Testis (tissue), 2 donors: ENCODE measurements at regions not wholly inside any gene's neighbourhood (a gene's known extent, or its start where the extent isn't known, plus 50 kb on each side); places are given as distances from the start of the nearest gene placed in this dataset.
"Not testable (repeated sequence)": the region's sequence is repeated elsewhere in the genome, so short reads cannot be mapped to it uniquely, and the experiment has no call there.

Experiments used
- DNase-seq: peaks from one replicate; pipeline ENCODE4 v3.0.0-alpha.2; 2019
- H3K27ac ChIP-seq, 2 donors: fragments of 200-600 bp; sonication (generic); one replicate each; pipeline ENCODE4 v1.5.1; 2019
- H3K27me3 ChIP-seq: fragments of 200-600 bp; sonication (generic); one replicate; pipeline ENCODE4 v1.5.1; 2019
- H3K36me3 ChIP-seq: fragments of 200-600 bp; sonication (generic); one replicate; pipeline ENCODE4 v1.5.1; 2017; ENCODE audit warnings: low read depth; ENCODE audit errors: missing control alignments
- H3K4me1 ChIP-seq: fragments of 200-600 bp; sonication (generic); one replicate; pipeline ENCODE4 v1.5.1; 2019
- H3K4me3 ChIP-seq, 2 donors: fragments of 200-600 bp; sonication (generic); one replicate each; pipeline ENCODE4 v1.5.1; 2017 to 2019
- H3K9me3 ChIP-seq: fragments of 200-600 bp; sonication (generic); one replicate; pipeline ENCODE4 v1.5.1; 2017
- POLR2A ChIP-seq: fragments of 450-650 bp; IDR thresholded peaks from one replicate; pipeline ENCODE4 v1.6.1; 2017; ENCODE audit warnings: antibody characterized with exemption, mild to moderate bottlenecking, moderate library complexity
- WGBS, 2 donors: methylation state at CpG; one replicate each; pipeline ENCODE4 v1.1.5; 2018; 5-methylcytosine and 5-hydroxymethylcytosine counted together
- intact Hi-C: fragments of 100-400 bp; cut with DNase I; formaldehyde crosslinking; loops from one replicate; pipeline ENCODE4 v1.15.1; 2023; ENCODE audit warnings: low total_unique reads
- TF ChIP-seq, protein P1 (sequence below), 3 experiments: fragments of 450-650 bp in 2 of 3; fragments of 200-600 bp in 1 of 3; sonication (generic) in 1 of 3; IDR thresholded peaks; one replicate each; pipeline ENCODE4 v1.5.1; 2016 to 2019; ENCODE audit warnings: antibody characterized with exemption in 3 of 3, mild to moderate bottlenecking in 2 of 3, moderate library complexity in 1 of 3

DNA sequence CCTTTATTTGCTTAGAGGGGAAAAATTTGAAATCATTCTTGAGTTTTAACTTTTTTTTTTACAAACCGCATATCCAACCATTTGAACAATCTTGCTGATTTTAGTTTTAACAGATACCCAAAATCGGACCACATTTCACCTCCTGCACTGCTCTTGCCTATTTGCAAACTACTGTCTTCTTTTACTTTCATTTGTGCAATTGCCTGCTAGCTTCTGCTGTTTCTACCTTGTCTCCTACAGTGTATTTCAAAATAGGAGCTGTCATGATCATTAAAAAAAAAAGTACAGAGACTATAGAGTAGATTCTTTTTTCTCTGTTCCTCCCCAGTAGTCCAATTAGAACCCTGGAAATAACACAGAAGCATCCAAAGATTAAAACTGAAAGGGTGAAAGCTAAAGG is 1081.2 kb downstream of the SOCS6 start:
- Histone ChIP-seq H3K27me3 (no peaks in the 10 kb centered on the region), H3K4me1 (no peaks in the 10 kb centered on the region), H3K27ac (no peak overlapping the region), H3K9me3 (no peaks in the 10 kb centered on the region), H3K4me3 (no peak overlapping the region), H3K36me3 (no peaks in the 10 kb centered on the region)
- WGBS, 2 donors = 90 to 93% methylated on average over 2 of the region's 2 CpGs
- no peak for DNase-seq
- intact Hi-C loops = no loop called here
- TF ChIP-seq, protein P1, sequence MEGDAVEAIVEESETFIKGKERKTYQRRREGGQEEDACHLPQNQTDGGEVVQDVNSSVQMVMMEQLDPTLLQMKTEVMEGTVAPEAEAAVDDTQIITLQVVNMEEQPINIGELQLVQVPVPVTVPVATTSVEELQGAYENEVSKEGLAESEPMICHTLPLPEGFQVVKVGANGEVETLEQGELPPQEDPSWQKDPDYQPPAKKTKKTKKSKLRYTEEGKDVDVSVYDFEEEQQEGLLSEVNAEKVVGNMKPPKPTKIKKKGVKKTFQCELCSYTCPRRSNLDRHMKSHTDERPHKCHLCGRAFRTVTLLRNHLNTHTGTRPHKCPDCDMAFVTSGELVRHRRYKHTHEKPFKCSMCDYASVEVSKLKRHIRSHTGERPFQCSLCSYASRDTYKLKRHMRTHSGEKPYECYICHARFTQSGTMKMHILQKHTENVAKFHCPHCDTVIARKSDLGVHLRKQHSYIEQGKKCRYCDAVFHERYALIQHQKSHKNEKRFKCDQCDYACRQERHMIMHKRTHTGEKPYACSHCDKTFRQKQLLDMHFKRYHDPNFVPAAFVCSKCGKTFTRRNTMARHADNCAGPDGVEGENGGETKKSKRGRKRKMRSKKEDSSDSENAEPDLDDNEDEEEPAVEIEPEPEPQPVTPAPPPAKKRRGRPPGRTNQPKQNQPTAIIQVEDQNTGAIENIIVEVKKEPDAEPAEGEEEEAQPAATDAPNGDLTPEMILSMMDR (IDR thresholded peaks at IDR 0.05) = no peak
- TF ChIP-seq POLR2A = no peak

DNA sequence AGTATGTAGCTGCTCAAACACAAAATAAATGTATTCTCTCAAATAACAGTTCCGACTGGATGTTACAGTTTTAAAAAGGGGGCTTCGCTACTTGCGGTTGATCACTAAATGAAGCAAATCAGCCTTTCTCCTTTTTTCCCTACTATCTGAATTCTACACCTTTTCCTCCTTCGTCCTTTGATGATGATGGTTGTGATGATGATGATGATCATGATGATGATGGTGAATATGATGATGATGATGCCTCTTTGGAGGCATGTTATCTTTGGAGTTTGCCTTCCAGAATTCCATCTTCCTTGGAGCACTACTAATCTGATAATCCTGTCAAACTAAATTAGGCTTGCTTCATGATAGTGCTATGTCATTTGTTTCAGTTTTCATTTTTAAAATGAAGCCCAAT is 1073.3 kb downstream of the SOCS6 start:
- Histone ChIP-seq H3K27ac (no peak overlapping the region), H3K27me3 (no peaks in the 10 kb centered on the region), H3K4me3 (no peak overlapping the region), H3K36me3 (no peaks in the 10 kb centered on the region), H3K9me3 (no peaks in the 10 kb centered on the region), H3K4me1 (no peaks in the 10 kb centered on the region)
- intact Hi-C loops = no loop called here
- WGBS, 2 donors = 81 to 90% methylated on average over 4 of the region's 4 CpGs
- TF ChIP-seq, protein P1 (IDR thresholded peaks at IDR 0.05) = no peak
- TF ChIP-seq POLR2A = no peak
- DNase-seq = no peak

DNA sequence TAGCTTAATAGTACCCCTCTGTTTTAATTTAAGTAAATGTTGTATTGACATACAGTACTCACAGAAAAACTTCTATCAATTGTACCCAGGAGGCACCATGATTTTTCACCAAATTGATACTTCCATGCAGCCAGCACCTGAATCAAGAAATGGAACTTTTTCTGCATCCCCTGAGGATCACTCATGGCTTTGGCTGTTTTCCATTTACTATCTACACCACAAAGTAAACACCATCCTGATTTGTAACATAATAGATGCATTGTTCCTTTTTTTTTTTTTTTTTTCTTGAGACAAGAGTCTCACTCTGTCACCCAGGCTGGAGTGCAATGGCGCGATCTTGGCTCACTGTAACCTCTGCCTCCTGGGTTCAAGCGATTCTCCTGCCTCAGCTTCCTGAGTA is 1066.8 kb downstream of the SOCS6 start:
- intact Hi-C loops, H3K27me3 ChIP-seq, H3K27ac ChIP-seq, H3K4me1 ChIP-seq, H3K9me3 ChIP-seq, H3K4me3 ChIP-seq, H3K36me3 ChIP-seq, DNase-seq: not testable (repeated sequence)
- WGBS, 2 donors = 82 to 93% methylated on average over 3 of the region's 3 CpGs

DNA sequence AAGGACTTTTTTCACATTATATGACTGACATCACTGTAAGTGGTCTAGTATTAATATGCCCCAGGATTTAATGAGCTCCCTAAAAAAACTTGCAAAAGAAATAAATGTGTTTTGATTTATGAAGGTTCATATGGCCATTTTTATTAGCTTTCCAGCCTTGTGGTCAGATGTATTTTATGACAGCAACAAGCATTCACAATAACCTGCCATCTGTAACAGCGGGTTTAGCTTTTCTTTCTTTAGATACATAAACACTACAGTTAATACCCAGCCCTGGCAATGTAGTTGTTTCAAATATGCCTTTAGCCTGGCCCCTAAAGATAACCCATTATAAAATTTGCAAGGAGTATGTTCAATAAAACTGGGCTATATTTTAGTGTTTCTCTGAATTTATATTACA is 1063.8 kb downstream of the SOCS6 start:
- no peak for TF ChIP-seq POLR2A
- TF ChIP-seq, protein P1 (IDR thresholded peaks at IDR 0.05) = no peak
- Histone ChIP-seq H3K9me3 (no peaks in the 10 kb centered on the region), H3K36me3 (no peaks in the 10 kb centered on the region), H3K27ac (no peak overlapping the region), H3K4me1 (no peaks in the 10 kb centered on the region), H3K4me3 (no peak overlapping the region), H3K27me3 (no peaks in the 10 kb centered on the region)
- WGBS, 2 donors = 78 to 81% methylated on average over 1 of the region's 1 CpG
- intact Hi-C loops = no loop called here
- no peak for DNase-seq

DNA sequence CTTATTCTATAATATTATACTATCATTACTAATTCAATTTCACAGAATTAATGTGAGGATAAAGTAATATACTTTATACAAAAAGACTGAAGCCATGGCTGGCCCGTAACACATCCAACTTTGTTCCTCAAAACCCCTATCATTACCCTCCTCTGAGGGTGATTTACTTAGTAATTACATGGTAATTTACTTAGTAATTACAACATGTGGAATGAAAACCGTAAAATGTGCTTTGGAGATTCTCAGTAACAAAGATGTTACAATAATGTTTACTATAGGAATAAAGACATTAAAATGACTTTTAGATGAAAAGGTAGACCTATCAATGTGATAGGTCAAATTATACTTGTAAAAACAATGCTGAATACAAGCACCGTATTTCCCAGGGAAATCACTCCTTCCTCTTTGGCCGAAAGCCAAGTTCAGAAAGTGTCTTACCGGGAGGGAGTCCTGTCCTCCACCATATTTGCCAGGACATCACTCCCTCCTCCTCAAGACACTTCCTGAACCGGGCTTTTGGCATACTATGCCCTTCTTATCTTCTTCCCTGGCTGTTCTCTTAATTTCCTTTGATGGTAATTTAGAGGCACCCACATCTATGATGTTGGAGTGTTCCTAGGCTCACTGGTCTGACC is 1047.8 kb downstream of the SOCS6 start:
- Histone ChIP-seq H3K4me1 (no peaks in the 10 kb centered on the region), H3K36me3 (no peaks in the 10 kb centered on the region), H3K27me3 (no peaks in the 10 kb centered on the region), H3K4me3 (no peak overlapping the region), H3K9me3 (no peaks in the 10 kb centered on the region), H3K27ac (no peak overlapping the region)
- TF ChIP-seq, protein P1 (IDR thresholded peaks at IDR 0.05) = no peak
- TF ChIP-seq POLR2A = no peak
- WGBS, 2 donors = 54 to 55% methylated on average over 6 of the region's 6 CpGs
- intact Hi-C loops = no loop called here
- DNase-seq = no peak
